DMS153 treated with DMSO at 0.1 percent for 48 hours (cell line): ENCODE measurements at regions not wholly inside any gene's neighbourhood (a gene's known extent, or its start where the extent isn't known, plus 50 kb on each side); places are given as distances from the start of the nearest gene placed in this dataset.
"Not testable (repeated sequence)": the region's sequence is repeated elsewhere in the genome, so short reads cannot be mapped to it uniquely, and the experiment has no call there.

Experiments
- DNase-seq: peaks from one replicate; lab custom pipeline; 2025; ENCODE audit not compliant: unreplicated experiment; lab: John Stamatoyannopoulos, UW

GRCh38 chr17:52938623-52939230 is 780.2 kb upstream of the CA10 start:
- DNase-seq: no peak

- no peak for DNase-seq
Observed at GRCh38 chr17:52930581-52930980, 772.1 kb upstream of the CA10 start.

- no peak for DNase-seq
Observed at GRCh38 chr17:52930145-52930544, 771.6 kb upstream of the CA10 start.

GRCh38 chr17:52923658-52924057 is 765.1 kb upstream of the CA10 start:
- DNase-seq: no peak

- no peak for DNase-seq
Observed at GRCh38 chr17:52899235-52899634, 740.7 kb upstream of the CA10 start.

- no peak for DNase-seq
Observed at GRCh38 chr17:52895272-52895671, 736.8 kb upstream of the CA10 start.

- DNase-seq: no peak
Observed at GRCh38 chr17:52892334-52892733, 733.8 kb upstream of the CA10 start.

GRCh38 chr17:52885882-52886281 is 727.4 kb upstream of the CA10 start:
- DNase-seq: no peak

GRCh38 chr17:52883907-52884491 is 725.5 kb upstream of the CA10 start:
- not testable (repeated sequence) for DNase-seq

- DNase-seq: not testable (repeated sequence)
Observed at GRCh38 chr17:52846767-52847166, 688.3 kb upstream of the CA10 start.

GRCh38 chr17:52841971-52842370 is 683.5 kb upstream of the CA10 start:
- DNase-seq: no peak

GRCh38 chr17:52837492-52837891 is 679.0 kb upstream of the CA10 start:
- DNase-seq: no peak

- DNase-seq: no peak
Observed at GRCh38 chr17:52831536-52831935, 673.0 kb upstream of the CA10 start.

- no peak for DNase-seq
Observed at GRCh38 chr17:52828621-52829020, 670.1 kb upstream of the CA10 start.

- no peak for DNase-seq
Observed at GRCh38 chr17:52827526-52827925, 669.0 kb upstream of the CA10 start.

- no peak for DNase-seq
Observed at GRCh38 chr17:52824542-52824941, 666.0 kb upstream of the CA10 start.

GRCh38 chr17:52823155-52823554 is 664.6 kb upstream of the CA10 start:
- DNase-seq: no peak

- DNase-seq: peak; percentile 82
Observed at GRCh38 chr17:52790359-52790955, 631.9 kb upstream of the CA10 start.

- no peak for DNase-seq
Observed at GRCh38 chr17:52789829-52790228, 631.3 kb upstream of the CA10 start.

GRCh38 chr17:52776234-52776633 is 617.7 kb upstream of the CA10 start:
- no peak for DNase-seq

- no peak for DNase-seq
Observed at GRCh38 chr17:52762794-52763167, 604.3 kb upstream of the CA10 start.

GRCh38 chr17:52762147-52762793 is 603.8 kb upstream of the CA10 start:
- DNase-seq: no peak
